ENCODE measurements at regions not wholly inside any gene's neighbourhood (a gene's known extent, or its start where the extent isn't known, plus 50 kb on each side); places are given as distances from the start of the nearest gene placed in this dataset.

GRCh38 chr5:61623401-61624069 lies 291.5 kb downstream of the ZSWIM6 start:
- no peak for TF ChIP-seq CTCF (IDR thresholded peaks at IDR 0.05)
- TF ChIP-seq POLR2AphosphoS5 (IDR thresholded peaks at IDR 0.05): no peak
- TF ChIP-seq POLR2A (IDR thresholded peaks at IDR 0.05): no peak
